ENCODE measurements at regions not wholly inside any gene's neighbourhood (a gene's known extent, or its start where the extent isn't known, plus 50 kb on each side); places are given as distances from the start of the nearest gene placed in this dataset.

DNA sequence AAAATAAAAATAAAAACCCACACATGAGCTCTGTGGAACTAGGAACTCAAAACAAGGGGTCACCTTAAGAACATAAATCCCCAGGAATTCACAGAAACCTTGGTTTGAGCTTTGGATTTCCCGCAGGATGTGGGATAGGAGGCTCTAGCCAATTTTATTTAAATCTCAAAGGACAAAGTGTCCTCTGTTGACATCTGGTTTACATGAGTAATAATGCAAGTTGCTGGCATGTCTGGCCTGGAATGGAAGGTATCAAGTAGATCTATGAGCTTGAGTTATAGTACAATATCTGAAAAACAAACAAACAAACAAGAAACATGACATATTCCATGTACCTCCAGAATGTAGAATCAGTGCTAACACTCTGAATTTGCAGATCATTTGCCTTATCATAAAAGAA, 94.2 kb upstream of the SLIT3 start:
- Histone ChIP-seq H3K4me2 (ENCODE audit: low read depth, low read length) (no peak overlapping the region), H3K9ac (ENCODE audit: insufficient read depth, low read depth, low read length) (no peak overlapping the region), H3K9me3 (ENCODE audit: low read length) (no peaks in the 10 kb centered on the region), H3K4me3 (replicated peaks in 1 of 3; ENCODE audit: insufficient read depth in 1 of 3, low read depth in 2 of 3, low read length in 3 of 3) (no peak overlapping the region), H3K79me2 (ENCODE audit: insufficient read depth, low read length) (no peaks in the 10 kb centered on the region), H3K36me3 (replicated peaks in 1 of 2; ENCODE audit: control insufficient read depth in 1 of 2, insufficient read depth in 2 of 2, low read length in 2 of 2) (no peaks in the 10 kb centered on the region), H4K20me1 (ENCODE audit: insufficient read depth, low read length) (no peaks in the 10 kb centered on the region), H3K27me3 (ENCODE audit: control insufficient read depth in 1 of 2, insufficient read depth in 2 of 2, low read length in 2 of 2) (no peaks in the 10 kb centered on the region), H3K27ac (ENCODE audit: extremely low read length, insufficient read depth, low read length) (no peak overlapping the region), H3K4me1 (ENCODE audit: insufficient read depth, low read length) (no peaks in the 10 kb centered on the region), H2AFZ (ENCODE audit: low read length) (no peak overlapping the region)
- FAIRE-seq (no peak), ATAC-seq (no peak), DNase-seq (ENCODE audit: low spot score) (no peak)
- CTCF ChIA-PET (ENCODE audit: low intra/inter-chr PET ratio, low total read pairs): no interaction called here
- POLR2A ChIA-PET: no interaction called here
- 0% methylated on average over 1 of the region's 1 CpG for WGBS (ENCODE audit: low lambda C conversion rate)
- in situ Hi-C loops (cut with HindIII; ENCODE audit: extremely low pct_ligation_motif_present, low pct_unique_long_range_greater_than_20kb): no loop called here
- no peak for TF ChIP-seq ZNF264 (CRISPR knock-in tag; IDR thresholded peaks at IDR 0.05)
- TF ChIP-seq SCMH1 (CRISPR knock-in tag; IDR thresholded peaks at IDR 0.05; ENCODE audit: borderline replicate concordance): no peak
- intact Hi-C loops (cut with micrococcal nuclease; ENCODE audit: unreplicated experiment): no loop called here
- BruUV-seq (replicated peaks): no TSS peak

DNA sequence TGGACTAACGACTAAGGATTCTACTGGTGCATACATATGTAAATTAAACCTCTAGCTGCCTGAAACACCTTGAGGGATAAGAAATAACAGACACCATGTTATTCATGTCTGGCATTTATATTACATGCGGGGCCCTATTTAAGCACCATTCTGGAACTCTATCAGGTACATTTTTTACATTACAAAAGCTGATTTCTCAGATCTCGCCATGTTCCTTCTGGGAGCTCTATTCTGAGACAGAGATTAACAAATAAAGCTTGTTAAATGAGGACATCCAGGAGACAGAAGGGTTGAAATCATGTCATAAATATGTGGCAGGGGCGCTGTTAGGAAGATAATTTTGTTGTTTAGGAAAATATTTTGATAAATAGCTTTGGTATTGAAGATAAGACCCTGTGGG, 93.4 kb upstream of the SLIT3 start:
- no peaks in the 10 kb centered on the region for H4K20me1 ChIP-seq (ENCODE audit: insufficient read depth, low read length)
- H3K27ac ChIP-seq (ENCODE audit: extremely low read length, insufficient read depth, low read length): no peak overlapping the region
- intact Hi-C loops (cut with micrococcal nuclease; ENCODE audit: unreplicated experiment): no loop called here
- H3K4me1 ChIP-seq (ENCODE audit: insufficient read depth, low read length): no peaks in the 10 kb centered on the region
- BruUV-seq (replicated peaks): no TSS peak
- no peaks in the 10 kb centered on the region for H3K36me3 ChIP-seq (replicated peaks in 1 of 2; ENCODE audit: control insufficient read depth in 1 of 2, insufficient read depth in 2 of 2, low read length in 2 of 2)
- FAIRE-seq (no peak), DNase-seq (ENCODE audit: low spot score) (no peak), ATAC-seq (no peak)
- no peak overlapping the region for H2AFZ ChIP-seq (ENCODE audit: low read length)
- no peaks in the 10 kb centered on the region for H3K27me3 ChIP-seq (ENCODE audit: control insufficient read depth in 1 of 2, insufficient read depth in 2 of 2, low read length in 2 of 2)
- no peak overlapping the region for H3K4me3 ChIP-seq (replicated peaks in 1 of 3; ENCODE audit: insufficient read depth in 1 of 3, low read depth in 2 of 3, low read length in 3 of 3)
- WGBS (ENCODE audit: low lambda C conversion rate): 2% methylated on average over 4 of the region's 4 CpGs
- no peak overlapping the region for H3K9ac ChIP-seq (ENCODE audit: insufficient read depth, low read depth, low read length)
- H3K9me3 ChIP-seq (ENCODE audit: low read length): no peaks in the 10 kb centered on the region
- H3K4me2 ChIP-seq (ENCODE audit: low read depth, low read length): no peak overlapping the region
- no peaks in the 10 kb centered on the region for H3K79me2 ChIP-seq (ENCODE audit: insufficient read depth, low read length)
- POLR2A ChIA-PET: no interaction called here
- in situ Hi-C loops (cut with HindIII; ENCODE audit: extremely low pct_ligation_motif_present, low pct_unique_long_range_greater_than_20kb): no loop called here
- CTCF ChIA-PET (ENCODE audit: low intra/inter-chr PET ratio, low total read pairs): no interaction called here
- TF ChIP-seq, protein P1, sequence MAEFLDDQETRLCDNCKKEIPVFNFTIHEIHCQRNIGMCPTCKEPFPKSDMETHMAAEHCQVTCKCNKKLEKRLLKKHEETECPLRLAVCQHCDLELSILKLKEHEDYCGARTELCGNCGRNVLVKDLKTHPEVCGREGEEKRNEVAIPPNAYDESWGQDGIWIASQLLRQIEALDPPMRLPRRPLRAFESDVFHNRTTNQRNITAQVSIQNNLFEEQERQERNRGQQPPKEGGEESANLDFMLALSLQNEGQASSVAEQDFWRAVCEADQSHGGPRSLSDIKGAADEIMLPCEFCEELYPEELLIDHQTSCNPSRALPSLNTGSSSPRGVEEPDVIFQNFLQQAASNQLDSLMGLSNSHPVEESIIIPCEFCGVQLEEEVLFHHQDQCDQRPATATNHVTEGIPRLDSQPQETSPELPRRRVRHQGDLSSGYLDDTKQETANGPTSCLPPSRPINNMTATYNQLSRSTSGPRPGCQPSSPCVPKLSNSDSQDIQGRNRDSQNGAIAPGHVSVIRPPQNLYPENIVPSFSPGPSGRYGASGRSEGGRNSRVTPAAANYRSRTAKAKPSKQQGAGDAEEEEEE (CRISPR knock-in tag; IDR thresholded peaks at IDR 0.05; ENCODE audit: borderline replicate concordance): no peak
- TF ChIP-seq ZNF605 (CRISPR knock-in tag; IDR thresholded peaks at IDR 0.05) (no peak), RBM22 (optimal IDR thresholded peaks at IDR 0.05; ENCODE audit: low read length) (no peak), ZNF232 (CRISPR knock-in tag; IDR thresholded peaks at IDR 0.05; ENCODE audit: borderline replicate concordance) (no peak), HMGA1 (CRISPR knock-in tag; conservative IDR thresholded peaks at IDR 0.05) (no peak), SMAD1 (CRISPR knock-in tag; IDR thresholded peaks at IDR 0.05; ENCODE audit: borderline replicate concordance, low read depth) (no peak), ZNF781 (CRISPR knock-in tag; IDR thresholded peaks at IDR 0.05; ENCODE audit: borderline replicate concordance, not compliant biosample characterization) (no peak), BRD4 (CRISPR knock-in tag; IDR thresholded peaks at IDR 0.05) (no peak)
- TF ChIP-seq, protein P2, sequence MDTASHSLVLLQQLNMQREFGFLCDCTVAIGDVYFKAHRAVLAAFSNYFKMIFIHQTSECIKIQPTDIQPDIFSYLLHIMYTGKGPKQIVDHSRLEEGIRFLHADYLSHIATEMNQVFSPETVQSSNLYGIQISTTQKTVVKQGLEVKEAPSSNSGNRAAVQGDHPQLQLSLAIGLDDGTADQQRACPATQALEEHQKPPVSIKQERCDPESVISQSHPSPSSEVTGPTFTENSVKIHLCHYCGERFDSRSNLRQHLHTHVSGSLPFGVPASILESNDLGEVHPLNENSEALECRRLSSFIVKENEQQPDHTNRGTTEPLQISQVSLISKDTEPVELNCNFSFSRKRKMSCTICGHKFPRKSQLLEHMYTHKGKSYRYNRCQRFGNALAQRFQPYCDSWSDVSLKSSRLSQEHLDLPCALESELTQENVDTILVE (CRISPR knock-in tag; IDR thresholded peaks at IDR 0.05): no peak
- TF ChIP-seq, protein P3, sequence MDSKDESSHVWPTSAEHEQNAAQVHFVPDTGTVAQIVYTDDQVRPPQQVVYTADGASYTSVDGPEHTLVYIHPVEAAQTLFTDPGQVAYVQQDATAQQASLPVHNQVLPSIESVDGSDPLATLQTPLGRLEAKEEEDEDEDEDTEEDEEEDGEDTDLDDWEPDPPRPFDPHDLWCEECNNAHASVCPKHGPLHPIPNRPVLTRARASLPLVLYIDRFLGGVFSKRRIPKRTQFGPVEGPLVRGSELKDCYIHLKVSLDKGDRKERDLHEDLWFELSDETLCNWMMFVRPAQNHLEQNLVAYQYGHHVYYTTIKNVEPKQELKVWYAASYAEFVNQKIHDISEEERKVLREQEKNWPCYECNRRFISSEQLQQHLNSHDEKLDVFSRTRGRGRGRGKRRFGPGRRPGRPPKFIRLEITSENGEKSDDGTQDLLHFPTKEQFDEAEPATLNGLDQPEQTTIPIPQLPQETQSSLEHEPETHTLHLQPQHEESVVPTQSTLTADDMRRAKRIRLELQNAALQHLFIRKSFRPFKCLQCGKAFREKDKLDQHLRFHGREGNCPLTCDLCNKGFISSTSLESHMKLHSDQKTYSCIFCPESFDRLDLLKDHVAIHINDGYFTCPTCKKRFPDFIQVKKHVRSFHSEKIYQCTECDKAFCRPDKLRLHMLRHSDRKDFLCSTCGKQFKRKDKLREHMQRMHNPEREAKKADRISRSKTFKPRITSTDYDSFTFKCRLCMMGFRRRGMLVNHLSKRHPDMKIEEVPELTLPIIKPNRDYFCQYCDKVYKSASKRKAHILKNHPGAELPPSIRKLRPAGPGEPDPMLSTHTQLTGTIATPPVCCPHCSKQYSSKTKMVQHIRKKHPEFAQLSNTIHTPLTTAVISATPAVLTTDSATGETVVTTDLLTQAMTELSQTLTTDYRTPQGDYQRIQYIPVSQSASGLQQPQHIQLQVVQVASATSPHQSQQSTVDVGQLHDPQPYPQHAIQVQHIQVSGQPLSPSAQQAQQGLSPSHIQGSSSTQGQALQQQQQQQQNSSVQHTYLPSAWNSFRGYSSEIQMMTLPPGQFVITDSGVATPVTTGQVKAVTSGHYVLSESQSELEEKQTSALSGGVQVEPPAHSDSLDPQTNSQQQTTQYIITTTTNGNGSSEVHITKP (CRISPR knock-in tag; IDR thresholded peaks at IDR 0.05; ENCODE audit: low read depth): no peak

Data from HepG2 (cell line).